CD4-positive, CD25-positive, alpha-beta regulatory T cell (primary cell): ENCODE measurements at regions not wholly inside any gene's neighbourhood (a gene's known extent, or its start where the extent isn't known, plus 50 kb on each side); places are given as distances from the start of the nearest gene placed in this dataset.
A peak's percentile ranks its signal among the peaks of the same experiment; 100 is the strongest.
"Not testable (repeated sequence)": the region's sequence is repeated elsewhere in the genome, so short reads cannot be mapped to it uniquely, and the experiment has no call there.

Source experiments
- ATAC-seq, 2 donors: fragments of 150-1000 bp; cut with Tn5 transposase; one replicate each; pipeline ENCODE4 v1.10.0; 2021; ENCODE audit warnings: low read depth in 2 of 2, moderate number of reproducible peaks in 2 of 2, moderate library complexity in 1 of 2
- DNase-seq, 3 donors: peaks; one replicate each; pipeline versions ENCODE4 v3.0.0 to v3.0.0-alpha.2; 2012 to 2022; ENCODE audit warnings: mixed read lengths in 1 of 3
- H3K27ac ChIP-seq: one replicate; pipeline ENCODE4 v1.7.0; 2013; ENCODE audit warnings: mild to moderate bottlenecking, low read length; ENCODE audit not compliant: insufficient read depth, poor library complexity, severe bottlenecking
- H3K27me3 ChIP-seq: one replicate; pipeline ENCODE4 v1.7.0; 2013; ENCODE audit warnings: low read length; ENCODE audit not compliant: control insufficient read depth, insufficient read depth
- H3K36me3 ChIP-seq: one replicate; pipeline ENCODE4 v1.7.0; 2013; ENCODE audit warnings: mild to moderate bottlenecking, low read length, moderate library complexity; ENCODE audit not compliant: control insufficient read depth, insufficient read depth
- H3K4me1 ChIP-seq: 2 replicates; pipeline ENCODE4 v1.7.0; 2013; ENCODE audit warnings: mild to moderate bottlenecking, low read length; ENCODE audit not compliant: insufficient read depth, control insufficient read depth, poor library complexity, severe bottlenecking
- H3K4me3 ChIP-seq: one replicate; pipeline ENCODE4 v1.7.0; 2013; ENCODE audit warnings: low read depth, mild to moderate bottlenecking, low read length, moderate library complexity
- H3K9me3 ChIP-seq, 2 experiments: 1 replicate in 1 of 2; 2 replicates in 1 of 2; pipeline ENCODE4 v1.7.0; 2013; ENCODE audit warnings: low read length in 2 of 2, mild to moderate bottlenecking in 1 of 2, moderate library complexity in 1 of 2; ENCODE audit not compliant: control insufficient read depth in 2 of 2
- H3K27ac Mint-ChIP-seq, 3 donors: one replicate each; pipeline ENCODE4 v1.8.0; 2020 to 2022; ENCODE audit warnings: mild to moderate bottlenecking in 3 of 3, mixed read lengths in 3 of 3, moderate library complexity in 2 of 3
- H3K27me3 Mint-ChIP-seq: one replicate; pipeline ENCODE4 v1.8.0; 2022; ENCODE audit warnings: mild to moderate bottlenecking, mixed read lengths
- H3K36me3 Mint-ChIP-seq: one replicate; pipeline ENCODE4 v1.8.0; 2020; ENCODE audit warnings: mixed read lengths
- H3K4me1 Mint-ChIP-seq, 4 donors: one replicate each; pipeline ENCODE4 v1.8.0; 2020 to 2022; ENCODE audit warnings: mixed read lengths in 4 of 4, mild to moderate bottlenecking in 1 of 4
- H3K4me3 Mint-ChIP-seq, 4 donors: one replicate each; pipeline ENCODE4 v1.8.0; 2020 to 2022; ENCODE audit warnings: mild to moderate bottlenecking in 4 of 4, mixed read lengths in 4 of 4, moderate library complexity in 3 of 4
- H3K9me3 Mint-ChIP-seq, 7 donors: one replicate each; pipeline ENCODE4 v1.8.0; 2020 to 2022; ENCODE audit warnings: mixed read lengths in 7 of 7, mild to moderate bottlenecking in 3 of 7, moderate library complexity in 2 of 7

DNA sequence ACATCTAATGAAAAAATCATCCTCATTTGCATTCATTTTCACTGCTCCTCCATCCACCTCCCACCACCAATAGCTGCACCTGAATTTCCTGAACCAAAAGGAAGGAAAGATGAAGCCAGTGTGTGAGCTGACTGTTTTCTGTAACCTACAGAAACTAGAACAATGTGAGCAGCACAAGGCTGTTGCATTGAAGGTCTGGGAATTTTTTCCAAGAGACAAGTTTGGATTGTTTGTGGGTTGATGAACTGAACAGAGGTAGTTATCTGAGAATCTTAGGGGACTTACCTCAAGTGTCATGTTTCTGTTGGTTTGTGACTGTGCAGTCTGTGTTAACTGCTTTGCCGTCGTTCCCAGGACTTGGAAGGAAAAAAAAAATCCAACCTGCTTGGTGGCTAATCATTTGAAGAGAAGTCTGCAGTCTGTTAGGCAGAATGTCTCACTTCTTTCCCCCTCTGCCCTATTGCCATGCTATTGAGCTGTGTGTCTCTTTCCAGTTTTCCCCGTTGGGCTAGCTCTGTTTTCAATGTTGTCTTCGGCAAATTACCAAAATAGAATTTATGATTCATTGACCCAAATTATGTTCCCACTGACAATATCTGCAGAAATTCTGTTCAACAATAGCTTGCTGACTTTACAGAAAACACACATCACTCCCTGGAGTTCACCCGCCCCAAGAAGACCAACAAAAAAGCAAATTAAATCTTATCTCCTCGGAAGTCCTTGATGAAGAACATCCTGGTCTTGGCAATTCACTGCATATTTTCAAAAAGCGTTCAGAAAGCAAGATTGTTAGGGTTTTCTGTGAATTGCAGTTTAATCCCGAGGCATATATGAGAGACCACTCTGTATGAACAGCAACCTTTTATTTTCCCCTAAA is 76.0 kb downstream of the SC5D start:
- peak overlapping the region in 1 of 4 donors; percentile 6 for H3K4me3 Mint-ChIP-seq
- DNase-seq = no peak
- H3K27ac ChIP-seq = no peak overlapping the region
- H3K27ac Mint-ChIP-seq = peak overlapping the region; percentile 18 to 84 (median 44)
- H3K9me3 Mint-ChIP-seq = peaks cover 0 to 1% (median 0%) of the 10 kb centered on the region in 7 donors
- no peaks in the 10 kb centered on the region for H3K27me3 Mint-ChIP-seq
- no peaks in the 10 kb centered on the region for H3K36me3 Mint-ChIP-seq
- no peaks in the 10 kb centered on the region for H3K36me3 ChIP-seq
- no peaks in the 10 kb centered on the region for H3K27me3 ChIP-seq
- no peaks in the 10 kb centered on the region for H3K9me3 ChIP-seq
- H3K4me1 ChIP-seq = peaks cover 22% of the 10 kb centered on the region
- H3K4me3 ChIP-seq = no peak overlapping the region
- peaks cover 9 to 48% (median 32%) of the 10 kb centered on the region in 4 donors for H3K4me1 Mint-ChIP-seq
- no peak for ATAC-seq

- Histone ChIP-seq H3K27ac (no peak overlapping the region), H3K27me3 (no peaks in the 10 kb centered on the region), H3K36me3 (no peaks in the 10 kb centered on the region), H3K9me3 (no peaks in the 10 kb centered on the region), H3K4me3 (no peak overlapping the region), H3K4me1 (peaks cover 22% of the 10 kb centered on the region)
- H3K27me3 Mint-ChIP-seq = no peaks in the 10 kb centered on the region
- no peaks in the 10 kb centered on the region for H3K36me3 Mint-ChIP-seq
- no peak overlapping the region for H3K27ac Mint-ChIP-seq
- ATAC-seq (no peak), DNase-seq (no peak)
- H3K9me3 Mint-ChIP-seq = peaks cover 0 to 1% (median 0%) of the 10 kb centered on the region in 7 donors
- peaks cover 15 to 56% (median 38%) of the 10 kb centered on the region in 4 donors for H3K4me1 Mint-ChIP-seq
- no peak overlapping the region for H3K4me3 Mint-ChIP-seq
These were observed 76.8 kb downstream of the SC5D start for GRCh38 chr11:121369366-121369765.

DNA sequence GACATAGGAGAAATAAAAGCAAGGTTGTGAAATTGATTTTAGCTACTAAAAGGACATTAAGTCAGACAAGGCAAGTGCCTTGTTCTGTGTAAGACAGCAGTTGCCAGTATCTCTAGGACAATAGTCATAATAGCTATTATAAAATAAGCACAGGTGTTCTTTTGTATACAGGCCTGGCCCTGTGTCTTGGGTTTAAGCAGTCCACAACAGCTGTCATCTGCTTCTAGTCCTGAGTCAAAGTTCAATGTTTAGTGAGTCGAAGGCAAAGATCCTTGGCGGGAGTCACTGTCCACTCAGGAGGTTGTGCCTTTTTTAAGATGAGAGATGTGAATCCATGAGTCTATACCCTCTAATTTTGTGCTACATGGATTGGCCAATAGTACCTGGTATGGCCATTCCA is 79.5 kb downstream of the SC5D start:
- H3K4me1 Mint-ChIP-seq = peaks cover 20 to 74% (median 42%) of the 10 kb centered on the region in 4 donors
- H3K27me3 Mint-ChIP-seq = no peaks in the 10 kb centered on the region
- no peak overlapping the region for H3K4me3 Mint-ChIP-seq
- Histone ChIP-seq H3K27ac (no peak overlapping the region), H3K4me3 (no peak overlapping the region), H3K9me3 (no peaks in the 10 kb centered on the region), H3K36me3 (no peaks in the 10 kb centered on the region), H3K27me3 (no peaks in the 10 kb centered on the region), H3K4me1 (peaks cover 25% of the 10 kb centered on the region)
- ATAC-seq = no peak
- H3K27ac Mint-ChIP-seq = peak overlapping the region in 1 of 3 donors; percentile 11
- no peaks in the 10 kb centered on the region for H3K36me3 Mint-ChIP-seq
- no peak for DNase-seq
- peaks cover 0 to 1% (median 0%) of the 10 kb centered on the region in 7 donors for H3K9me3 Mint-ChIP-seq

- no peaks in the 10 kb centered on the region for H3K36me3 ChIP-seq
- no peaks in the 10 kb centered on the region for H3K27me3 Mint-ChIP-seq
- peaks cover 24 to 69% (median 40%) of the 10 kb centered on the region in 4 donors for H3K4me1 Mint-ChIP-seq
- no peaks in the 10 kb centered on the region for H3K9me3 ChIP-seq
- H3K9me3 Mint-ChIP-seq = peaks cover 0 to under 1% (median 0%) of the 10 kb centered on the region in 7 donors
- no peak overlapping the region for H3K27ac ChIP-seq
- H3K36me3 Mint-ChIP-seq = no peaks in the 10 kb centered on the region
- DNase-seq = peak in 2 of 3 donors; percentile 13 to 70
- H3K4me3 ChIP-seq = peak overlapping the region; percentile 20
- H3K4me1 ChIP-seq = peaks cover 23% of the 10 kb centered on the region
- ATAC-seq = peak in 1 of 2 donors; percentile 70
- H3K27ac Mint-ChIP-seq = peak overlapping the region; percentile 62 to 83 (median 72)
- peak overlapping the region in 2 of 4 donors; percentile 30 to 67 for H3K4me3 Mint-ChIP-seq
- no peaks in the 10 kb centered on the region for H3K27me3 ChIP-seq
These were observed 79.3 kb upstream of the SORL1 start for GRCh38 chr11:121372671-121373429.

GRCh38 chr11:121374286-121374985 is 77.7 kb upstream of the SORL1 start:
- Histone ChIP-seq H3K4me3 (no peak overlapping the region), H3K36me3 (no peaks in the 10 kb centered on the region), H3K27me3 (no peaks in the 10 kb centered on the region), H3K9me3 (no peaks in the 10 kb centered on the region), H3K4me1 (peaks cover 37% of the 10 kb centered on the region), H3K27ac (no peak overlapping the region)
- no peaks in the 10 kb centered on the region for H3K27me3 Mint-ChIP-seq
- no peak for DNase-seq
- H3K27ac Mint-ChIP-seq = peak overlapping the region in 2 of 3 donors; percentile 12 to 76
- peaks cover 36 to 69% (median 48%) of the 10 kb centered on the region in 4 donors for H3K4me1 Mint-ChIP-seq
- no peaks in the 10 kb centered on the region for H3K36me3 Mint-ChIP-seq
- no peak overlapping the region for H3K4me3 Mint-ChIP-seq
- no peak for ATAC-seq
- H3K9me3 Mint-ChIP-seq = no peaks in the 10 kb centered on the region

GRCh38 chr11:121376130-121376529 is 76.0 kb upstream of the SORL1 start:
- H3K27me3 ChIP-seq = no peaks in the 10 kb centered on the region
- H3K27me3 Mint-ChIP-seq = no peaks in the 10 kb centered on the region
- DNase-seq (no peak), ATAC-seq (no peak)
- peak overlapping the region; percentile 40 to 75 (median 70) for H3K27ac Mint-ChIP-seq
- no peaks in the 10 kb centered on the region for H3K36me3 ChIP-seq
- no peak overlapping the region for H3K4me3 ChIP-seq
- peaks cover 41 to 76% (median 55%) of the 10 kb centered on the region in 4 donors for H3K4me1 Mint-ChIP-seq
- H3K36me3 Mint-ChIP-seq = no peaks in the 10 kb centered on the region
- H3K27ac ChIP-seq = no peak overlapping the region
- no peak overlapping the region for H3K4me3 Mint-ChIP-seq
- no peaks in the 10 kb centered on the region for H3K9me3 ChIP-seq
- no peaks in the 10 kb centered on the region for H3K9me3 Mint-ChIP-seq
- H3K4me1 ChIP-seq = peaks cover 41% of the 10 kb centered on the region

- H3K9me3 ChIP-seq, H3K9me3 Mint-ChIP-seq, ATAC-seq, H3K4me3 ChIP-seq, H3K27me3 Mint-ChIP-seq, H3K27ac ChIP-seq, H3K36me3 ChIP-seq, H3K36me3 Mint-ChIP-seq, H3K27me3 ChIP-seq: not testable (repeated sequence)
- Mint-ChIP-seq H3K4me3 (peak overlapping the region in 3 of 4 donors; percentile 42 to 71 (median 56)), H3K4me1 (peaks cover 25 to 52% (median 37%) of the 10 kb centered on the region in 4 donors), H3K27ac (peak overlapping the region; percentile 70 to 88 (median 82))
- H3K4me1 ChIP-seq = peaks cover 32% of the 10 kb centered on the region
- peak in 1 of 3 donors; percentile 42 for DNase-seq
These were observed 72.8 kb upstream of the SORL1 start for GRCh38 chr11:121379145-121379810.
